22Rv1 (cell line): ENCODE measurements at regions not wholly inside any gene's neighbourhood (a gene's known extent, or its start where the extent isn't known, plus 50 kb on each side); places are given as distances from the start of the nearest gene placed in this dataset.

Experiments used
- H3K27ac ChIP-seq: fragments of 450-650 bp; 2 replicates; pipeline ENCODE4 v1.5.1; 2017
- ZFX ChIP-seq: fragments of 450-650 bp; IDR thresholded peaks from 2 replicates; pipeline ENCODE4 v1.6.1; 2017; ENCODE audit warnings: antibody characterized with exemption, borderline replicate concordance
- TF ChIP-seq, protein P1 (sequence below): fragments of 450-650 bp; IDR thresholded peaks from 2 replicates; pipeline ENCODE4 v1.5.1; 2017; ENCODE audit warnings: mild to moderate bottlenecking

DNA sequence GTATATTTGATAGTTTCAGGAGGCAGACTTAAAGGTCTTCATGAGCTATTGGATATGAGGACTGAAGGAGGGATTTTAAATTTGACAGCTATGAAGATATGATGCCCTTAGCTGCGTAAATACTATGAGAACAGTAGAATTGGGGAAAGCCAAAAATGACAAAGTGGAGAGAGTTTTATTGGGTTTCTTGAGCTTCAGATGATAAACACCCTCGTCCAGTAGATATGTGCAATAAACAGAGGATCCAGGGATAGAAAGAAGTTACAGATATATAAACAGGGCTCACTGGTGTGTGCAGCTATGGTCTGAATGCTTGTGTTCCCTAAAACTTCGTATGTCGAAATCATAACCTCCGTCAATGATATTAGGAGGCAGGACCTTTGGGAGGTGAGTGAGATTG is 131.3 kb downstream of the INHBA start:
- no peak overlapping the region for H3K27ac ChIP-seq
- TF ChIP-seq ZFX = no peak
- TF ChIP-seq, protein P1, sequence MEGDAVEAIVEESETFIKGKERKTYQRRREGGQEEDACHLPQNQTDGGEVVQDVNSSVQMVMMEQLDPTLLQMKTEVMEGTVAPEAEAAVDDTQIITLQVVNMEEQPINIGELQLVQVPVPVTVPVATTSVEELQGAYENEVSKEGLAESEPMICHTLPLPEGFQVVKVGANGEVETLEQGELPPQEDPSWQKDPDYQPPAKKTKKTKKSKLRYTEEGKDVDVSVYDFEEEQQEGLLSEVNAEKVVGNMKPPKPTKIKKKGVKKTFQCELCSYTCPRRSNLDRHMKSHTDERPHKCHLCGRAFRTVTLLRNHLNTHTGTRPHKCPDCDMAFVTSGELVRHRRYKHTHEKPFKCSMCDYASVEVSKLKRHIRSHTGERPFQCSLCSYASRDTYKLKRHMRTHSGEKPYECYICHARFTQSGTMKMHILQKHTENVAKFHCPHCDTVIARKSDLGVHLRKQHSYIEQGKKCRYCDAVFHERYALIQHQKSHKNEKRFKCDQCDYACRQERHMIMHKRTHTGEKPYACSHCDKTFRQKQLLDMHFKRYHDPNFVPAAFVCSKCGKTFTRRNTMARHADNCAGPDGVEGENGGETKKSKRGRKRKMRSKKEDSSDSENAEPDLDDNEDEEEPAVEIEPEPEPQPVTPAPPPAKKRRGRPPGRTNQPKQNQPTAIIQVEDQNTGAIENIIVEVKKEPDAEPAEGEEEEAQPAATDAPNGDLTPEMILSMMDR = no peak

DNA sequence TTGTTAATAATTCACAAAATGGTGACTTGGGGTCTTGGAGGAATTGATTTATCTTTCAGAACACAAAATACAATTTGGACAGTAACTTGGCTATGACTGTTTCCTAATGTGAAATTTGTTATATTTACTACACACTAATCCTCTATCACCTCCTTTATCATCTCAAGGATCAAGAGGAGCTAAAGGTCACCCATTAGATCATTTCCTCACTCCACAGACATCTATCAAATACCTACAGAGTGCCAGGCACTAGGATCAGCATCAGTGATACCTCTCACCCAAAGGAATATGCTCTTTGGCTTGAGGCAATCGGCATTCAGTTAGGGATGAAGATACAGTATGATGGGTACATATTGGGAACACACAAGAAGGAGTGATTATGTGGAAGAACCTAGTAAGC is 132.1 kb downstream of the INHBA start:
- H3K27ac ChIP-seq = no peak overlapping the region
- TF ChIP-seq ZFX = no peak
- TF ChIP-seq, protein P1 = no peak

GRCh38 chr7:41568135-41568534 is 134.8 kb downstream of the INHBA start:
- TF ChIP-seq, protein P1 = no peak
- TF ChIP-seq ZFX = no peak
- no peak overlapping the region for H3K27ac ChIP-seq

DNA sequence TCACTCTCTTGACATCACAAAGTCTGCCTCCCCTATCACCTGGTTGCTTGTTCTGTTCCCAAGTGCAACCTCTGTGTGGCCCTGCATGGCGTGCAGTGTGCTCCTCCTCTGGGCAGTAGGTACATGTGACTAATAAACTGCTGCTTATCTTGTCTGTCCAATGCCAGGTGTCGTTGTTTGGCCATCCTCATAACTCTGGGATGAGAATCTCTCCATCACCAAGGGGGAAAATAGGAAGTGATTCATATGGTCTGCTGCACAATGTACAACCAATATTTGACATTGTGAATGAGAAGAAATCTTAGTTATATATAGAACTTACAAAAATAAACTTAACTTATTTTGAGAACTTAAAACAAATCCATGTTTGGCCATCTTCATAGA is 135.2 kb downstream of the INHBA start:
- H3K27ac ChIP-seq = no peak overlapping the region
- TF ChIP-seq ZFX = no peak
- TF ChIP-seq, protein P1 = no peak

DNA sequence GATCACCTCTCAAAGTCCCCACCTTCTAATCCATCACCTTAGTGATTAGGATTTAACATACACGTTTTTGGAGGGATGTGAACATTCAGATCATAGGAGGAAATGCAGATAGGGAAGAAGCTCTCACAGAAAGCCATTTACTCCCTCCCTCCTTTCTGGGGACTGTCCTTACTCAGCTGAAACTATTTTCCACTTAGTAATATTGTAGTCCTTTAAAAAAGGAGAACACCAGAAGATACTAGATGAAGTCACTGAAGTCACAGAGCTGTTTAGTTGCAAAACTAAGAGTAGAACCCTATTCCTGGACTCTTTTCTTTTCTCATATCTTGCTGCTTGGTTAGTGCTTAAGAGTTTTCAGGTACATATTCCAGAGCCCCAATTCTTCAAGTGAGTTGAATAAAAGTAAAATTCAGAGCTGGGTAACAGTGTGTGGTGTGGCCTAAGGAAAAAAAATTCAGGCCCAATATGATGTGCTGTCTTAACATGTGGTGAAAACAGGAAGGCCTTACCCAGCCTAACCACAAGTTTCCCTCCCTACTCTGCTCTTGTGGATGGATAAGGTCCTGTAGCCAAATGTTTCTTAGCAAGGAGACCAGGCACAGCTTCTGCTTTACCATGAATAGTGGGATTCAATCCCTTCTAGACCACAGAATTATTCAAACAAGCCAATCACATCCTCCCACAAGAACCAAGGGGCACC is 135.7 kb downstream of the INHBA start:
- TF ChIP-seq, protein P1 = no peak
- no peak for TF ChIP-seq ZFX
- H3K27ac ChIP-seq = no peak overlapping the region

GRCh38 chr7:41566581-41566980 is 136.3 kb downstream of the INHBA start:
- TF ChIP-seq, protein P1 = no peak
- no peak for TF ChIP-seq ZFX
- no peak overlapping the region for H3K27ac ChIP-seq

- TF ChIP-seq, protein P1 = no peak
- TF ChIP-seq ZFX = no peak
Observed at GRCh38 chr7:41565655-41566054, 137.2 kb downstream of the INHBA start.

More at GRCh38 chr7:41565655-41566054, 137.2 kb downstream of the INHBA start:
- H3K27ac ChIP-seq = no peak overlapping the region
